Astrocyte (in vitro differentiated cells and primary cell): ENCODE measurements at regions not wholly inside any gene's neighbourhood (a gene's known extent, or its start where the extent isn't known, plus 50 kb on each side); places are given as distances from the start of the nearest gene placed in this dataset.

Source experiments
- DNase-seq: peaks from one replicate; pipeline ENCODE4 v3.0.0-alpha.2; 2010; ENCODE audit warnings: low read depth
- FAIRE-seq: peaks from 2 replicates; lab custom pipeline; 2011; peaks lifted over from hg19 to GRCh38; lab: Jason Lieb, UNC
- H2AFZ ChIP-seq: 2 replicates; pipeline ENCODE4 v1.6.0; 2012; ENCODE audit warnings: low read depth, low read length, inconsistent platforms
- H3K27ac ChIP-seq: 2 replicates; pipeline ENCODE4 v1.5.1; 2011; ENCODE audit warnings: low read depth, low read length, inconsistent platforms
- H3K27me3 ChIP-seq: 2 replicates; pipeline ENCODE4 v1.6.0; 2011; ENCODE audit warnings: low read length, inconsistent platforms; ENCODE audit not compliant: insufficient read depth
- H3K36me3 ChIP-seq: 2 replicates; pipeline ENCODE4 v1.5.1; 2011; ENCODE audit warnings: low read length, inconsistent platforms; ENCODE audit not compliant: insufficient read depth
- H3K4me1 ChIP-seq: 2 replicates; pipeline ENCODE4 v1.5.1; 2011; ENCODE audit warnings: low read length, inconsistent platforms; ENCODE audit not compliant: insufficient read depth
- H3K4me2 ChIP-seq: 2 replicates; pipeline ENCODE4 v1.6.0; 2012; ENCODE audit warnings: low read length, inconsistent platforms
- H3K4me3 ChIP-seq: 2 replicates; pipeline ENCODE4 v1.5.1; 2011; ENCODE audit warnings: low read depth, mild to moderate bottlenecking, low read length, inconsistent platforms; ENCODE audit not compliant: insufficient read depth
- H3K79me2 ChIP-seq: 2 replicates; pipeline ENCODE4 v1.6.0; 2012; ENCODE audit warnings: mild to moderate bottlenecking, low read length, inconsistent platforms; ENCODE audit not compliant: insufficient read depth
- H3K9ac ChIP-seq: 2 replicates; pipeline ENCODE4 v1.6.0; 2012; ENCODE audit warnings: mild to moderate bottlenecking, low read length, inconsistent platforms
- H3K9me3 ChIP-seq: 2 replicates; pipeline ENCODE4 v1.5.1; 2012; ENCODE audit warnings: low read depth, mild to moderate bottlenecking, low read length, inconsistent platforms; ENCODE audit not compliant: insufficient read depth
- H4K20me1 ChIP-seq: 2 replicates; pipeline ENCODE4 v1.6.0; 2012; ENCODE audit warnings: low read length, inconsistent platforms; ENCODE audit not compliant: insufficient read depth
- H3K27ac Mint-ChIP-seq: one replicate; pipeline ENCODE4 v1.8.0; 2021; ENCODE audit warnings: mild to moderate bottlenecking, mixed read lengths; ENCODE audit not compliant: unreplicated experiment
- H3K27me3 Mint-ChIP-seq: one replicate; pipeline ENCODE4 v1.8.0; 2021; ENCODE audit warnings: low read depth, mixed read lengths; ENCODE audit not compliant: unreplicated experiment
- H3K36me3 Mint-ChIP-seq: one replicate; pipeline ENCODE4 v1.8.0; 2021; ENCODE audit warnings: low read depth, mixed read lengths; ENCODE audit not compliant: unreplicated experiment
- H3K4me1 Mint-ChIP-seq: one replicate; pipeline ENCODE4 v1.8.0; 2021; ENCODE audit warnings: low read depth, mixed read lengths; ENCODE audit not compliant: unreplicated experiment
- H3K4me3 Mint-ChIP-seq: one replicate; pipeline ENCODE4 v1.8.0; 2021; ENCODE audit warnings: mild to moderate bottlenecking, moderate library complexity, mixed read lengths; ENCODE audit not compliant: unreplicated experiment
- H3K9me3 Mint-ChIP-seq: one replicate; pipeline ENCODE4 v1.8.0; 2021; ENCODE audit warnings: mild to moderate bottlenecking, mixed read lengths; ENCODE audit not compliant: unreplicated experiment
- CTCF ChIP-seq: IDR thresholded peaks from 2 replicates; pipeline ENCODE4 v1.5.1; 2011; ENCODE audit warnings: low read depth, mild to moderate bottlenecking, inconsistent platforms, low read length, moderate library complexity; ENCODE audit not compliant: insufficient read depth
- EZH2 ChIP-seq: IDR thresholded peaks from 2 replicates; pipeline ENCODE4 v1.6.1; 2012; ENCODE audit warnings: mild to moderate bottlenecking, low read length, inconsistent platforms; ENCODE audit not compliant: insufficient read depth

DNA sequence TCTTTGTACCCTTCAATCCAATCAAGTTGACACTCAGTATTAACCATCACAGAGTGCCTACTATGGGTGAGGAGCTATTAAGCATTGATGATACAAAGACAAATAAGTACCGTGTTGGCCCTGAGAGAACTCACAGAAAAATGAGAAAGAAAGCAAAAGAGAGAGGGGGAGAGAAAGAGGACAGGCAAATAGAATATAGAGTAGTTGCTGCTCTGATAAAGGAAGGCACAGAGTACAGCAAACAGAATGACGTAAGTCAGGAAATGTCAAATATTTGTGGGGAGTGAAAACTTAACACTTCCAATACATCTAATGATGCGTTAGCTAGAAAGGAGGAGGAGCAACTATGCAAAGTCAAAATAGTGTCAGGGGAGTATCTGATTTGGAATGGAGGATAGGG is 320.6 kb upstream of the KCNH8 start:
- FAIRE-seq (no peak), DNase-seq (no peak)
- no peak overlapping the region for H3K27ac ChIP-seq
- Mint-ChIP-seq H3K36me3 (no peaks in the 10 kb centered on the region), H3K27ac (no peak overlapping the region), H3K4me3 (no peak overlapping the region), H3K9me3 (peaks cover 2% of the 10 kb centered on the region), H3K4me1 (no peaks in the 10 kb centered on the region), H3K27me3 (no peaks in the 10 kb centered on the region)
- no peak for TF ChIP-seq CTCF
- TF ChIP-seq EZH2, result no peak
- no peak overlapping the region for H3K9ac ChIP-seq
- H4K20me1 ChIP-seq, result no peaks in the 10 kb centered on the region
- H3K27me3 ChIP-seq, result no peaks in the 10 kb centered on the region
- H3K4me3 ChIP-seq, result no peak overlapping the region
- no peaks in the 10 kb centered on the region for H3K9me3 ChIP-seq
- no peak overlapping the region for H3K4me2 ChIP-seq
- H2AFZ ChIP-seq, result no peak overlapping the region
- no peaks in the 10 kb centered on the region for H3K36me3 ChIP-seq
- no peaks in the 10 kb centered on the region for H3K79me2 ChIP-seq
- no peaks in the 10 kb centered on the region for H3K4me1 ChIP-seq

DNA sequence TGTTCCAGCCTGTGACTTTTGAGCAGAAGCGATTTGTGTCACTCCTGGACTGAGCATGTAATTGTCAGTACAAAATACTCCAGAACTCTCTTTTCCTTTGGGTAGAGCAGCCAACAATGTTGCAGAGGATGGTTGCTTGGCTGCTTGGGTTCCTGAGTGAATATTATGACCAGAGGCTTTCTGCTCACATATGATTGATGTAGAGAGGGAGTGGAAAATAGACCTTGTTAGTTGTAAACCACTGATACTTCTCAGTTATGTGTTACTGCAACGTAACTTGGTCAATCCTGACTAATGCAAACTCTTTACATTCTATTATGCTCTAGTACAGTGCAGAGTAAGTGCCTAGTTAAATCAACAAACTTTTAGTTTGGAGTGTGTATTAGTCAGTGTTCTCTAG is 322.6 kb upstream of the KCNH8 start:
- H3K27ac Mint-ChIP-seq, result no peak overlapping the region
- Histone ChIP-seq H3K79me2 (no peaks in the 10 kb centered on the region), H3K4me2 (no peak overlapping the region), H3K27ac (no peak overlapping the region), H2AFZ (no peak overlapping the region), H3K27me3 (no peaks in the 10 kb centered on the region), H3K4me1 (no peaks in the 10 kb centered on the region), H3K4me3 (no peak overlapping the region), H3K36me3 (no peaks in the 10 kb centered on the region), H3K9ac (no peak overlapping the region), H3K9me3 (no peaks in the 10 kb centered on the region), H4K20me1 (no peaks in the 10 kb centered on the region)
- TF ChIP-seq EZH2 (no peak), CTCF (no peak)
- no peak overlapping the region for H3K4me3 Mint-ChIP-seq
- no peaks in the 10 kb centered on the region for H3K27me3 Mint-ChIP-seq
- no peak for DNase-seq
- no peak for FAIRE-seq
- peaks cover 2% of the 10 kb centered on the region for H3K9me3 Mint-ChIP-seq
- no peaks in the 10 kb centered on the region for H3K36me3 Mint-ChIP-seq
- no peaks in the 10 kb centered on the region for H3K4me1 Mint-ChIP-seq

DNA sequence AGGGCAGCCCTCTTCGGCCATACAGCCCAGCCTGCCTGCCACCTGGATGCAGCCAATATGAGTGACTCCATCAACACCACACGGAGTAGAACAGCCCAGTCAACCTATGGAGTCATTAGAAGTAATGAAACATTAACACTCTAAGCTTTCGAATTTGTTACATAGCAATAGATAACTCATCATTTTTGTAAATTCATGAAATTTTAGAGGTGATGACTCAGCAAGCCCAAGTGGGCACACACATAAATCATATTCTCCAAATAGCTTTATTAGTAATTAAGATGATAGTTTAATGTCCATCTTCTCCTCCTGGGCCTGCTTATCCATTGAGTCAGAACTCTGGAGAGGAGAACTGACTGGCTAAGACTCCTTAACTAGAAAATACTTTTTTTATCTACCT is 335.0 kb upstream of the KCNH8 start:
- no peak overlapping the region for H2AFZ ChIP-seq
- no peak overlapping the region for H3K4me3 Mint-ChIP-seq
- H3K9ac ChIP-seq, result no peak overlapping the region
- H4K20me1 ChIP-seq, result no peaks in the 10 kb centered on the region
- no peak overlapping the region for H3K4me2 ChIP-seq
- no peaks in the 10 kb centered on the region for H3K36me3 ChIP-seq
- DNase-seq (no peak), FAIRE-seq (no peak)
- TF ChIP-seq CTCF (no peak), EZH2 (no peak)
- H3K9me3 ChIP-seq, result no peaks in the 10 kb centered on the region
- H3K4me3 ChIP-seq, result no peak overlapping the region
- peaks cover 4% of the 10 kb centered on the region for H3K4me1 Mint-ChIP-seq
- no peaks in the 10 kb centered on the region for H3K36me3 Mint-ChIP-seq
- no peaks in the 10 kb centered on the region for H3K4me1 ChIP-seq
- no peaks in the 10 kb centered on the region for H3K9me3 Mint-ChIP-seq
- no peaks in the 10 kb centered on the region for H3K27me3 Mint-ChIP-seq
- no peaks in the 10 kb centered on the region for H3K27me3 ChIP-seq
- H3K27ac ChIP-seq, result no peak overlapping the region
- no peak overlapping the region for H3K27ac Mint-ChIP-seq
- H3K79me2 ChIP-seq, result no peaks in the 10 kb centered on the region
